Breast epithelium (tissue), 4 donors: ENCODE measurements at regions not wholly inside any gene's neighbourhood (a gene's known extent, or its start where the extent isn't known, plus 50 kb on each side); places are given as distances from the start of the nearest gene placed in this dataset.
"Not testable (repeated sequence)": the region's sequence is repeated elsewhere in the genome, so short reads cannot be mapped to it uniquely, and the experiment has no call there.

Experiments
- DNase-seq, 2 donors: peaks; one replicate each; pipeline ENCODE4 v3.0.0-alpha.2; 2019; ENCODE audit warnings: low spot score in 2 of 2
- H3K27ac ChIP-seq, 2 donors: fragments of 200-600 bp; sonication (generic) in 1 of 2; one replicate each; pipeline ENCODE4 v1.5.1; 2016 to 2019; ENCODE audit warnings: mild to moderate bottlenecking in 1 of 2
- H3K27me3 ChIP-seq, 2 donors: fragments of 200-600 bp; sonication (generic) in 1 of 2; one replicate each; pipeline versions ENCODE4 v1.5.1 to v1.6.0; 2017 to 2019; ENCODE audit warnings: control low read depth in 1 of 2, mild to moderate bottlenecking in 1 of 2
- H3K36me3 ChIP-seq: fragments of 200-600 bp; one replicate; pipeline ENCODE4 v1.5.1; 2019
- H3K4me1 ChIP-seq, 2 donors: fragments of 200-600 bp; sonication (generic); one replicate each; pipeline ENCODE4 v1.5.1; 2016 to 2019; ENCODE audit warnings: control low read depth in 1 of 2
- H3K4me3 ChIP-seq, 3 donors: fragments of 200-600 bp; sonication (generic); 1 replicate in 2 of 3; 2 replicates in 1 of 3; pipeline ENCODE4 v1.5.1; 2016 to 2019; ENCODE audit warnings: mild to moderate bottlenecking in 3 of 3, moderate library complexity in 2 of 3
- H3K9me3 ChIP-seq, 2 donors: fragments of 200-600 bp; sonication (generic) in 1 of 2; one replicate each; pipeline ENCODE4 v1.5.1; 2016 to 2019; ENCODE audit warnings: control low read depth in 1 of 2
- CTCF ChIP-seq, 3 donors: fragments of 450-650 bp; IDR thresholded peaks; one replicate each; pipeline ENCODE4 v1.5.1; 2016 to 2017; ENCODE audit warnings: antibody characterized with exemption in 3 of 3, mild to moderate bottlenecking in 3 of 3, moderate library complexity in 3 of 3
- POLR2A ChIP-seq: fragments of 450-650 bp; IDR thresholded peaks from one replicate; pipeline ENCODE4 v1.6.1; 2016; ENCODE audit warnings: antibody characterized with exemption, mild to moderate bottlenecking, moderate library complexity
- POLR2AphosphoS5 ChIP-seq, 3 donors: sonication (generic); formaldehyde crosslinking; IDR thresholded peaks; one replicate each; pipeline ENCODE4 v1.6.1; 2017; ENCODE audit warnings: antibody characterized with exemption in 3 of 3
- intact Hi-C: fragments of 100-400 bp; cut with DNase I; formaldehyde crosslinking; loops from one replicate; pipeline ENCODE4 v1.15.1; 2023; ENCODE audit warnings: low total_unique reads

GRCh38 chr11:38766796-38767195, 2168.8 kb upstream of the RAG2 start:
- Histone ChIP-seq H3K4me3 (no peak overlapping the region), H3K27ac (no peak overlapping the region), H3K9me3 (peaks cover 0 to 5% of the 10 kb centered on the region in 2 donors), H3K27me3 (no peaks in the 10 kb centered on the region), H3K4me1 (no peaks in the 10 kb centered on the region), H3K36me3 (no peaks in the 10 kb centered on the region)
- TF ChIP-seq POLR2A (no peak), CTCF (IDR thresholded peaks at IDR 0.05) (no peak), POLR2AphosphoS5 (IDR thresholded peaks at IDR 0.05) (no peak)
- no peak for DNase-seq
- intact Hi-C loops: no loop called here

- Histone ChIP-seq H3K4me1 (no peaks in the 10 kb centered on the region), H3K9me3 (no peaks in the 10 kb centered on the region), H3K4me3 (no peak overlapping the region), H3K27ac (no peak overlapping the region), H3K27me3 (no peaks in the 10 kb centered on the region), H3K36me3 (no peaks in the 10 kb centered on the region)
- no peak for DNase-seq
- TF ChIP-seq POLR2A (no peak), CTCF (IDR thresholded peaks at IDR 0.05) (no peak), POLR2AphosphoS5 (IDR thresholded peaks at IDR 0.05) (no peak)
- intact Hi-C loops: loop anchor here (5.0 kb wide), 1 partner anchor 923 kb away; no protein-coding TSS in a partner anchor
Measured at GRCh38 chr11:38759394-38759793, 2161.4 kb upstream of the RAG2 start.

- Histone ChIP-seq H3K4me1 (no peaks in the 10 kb centered on the region), H3K4me3 (no peak overlapping the region), H3K27ac (no peak overlapping the region), H3K27me3 (no peaks in the 10 kb centered on the region), H3K9me3 (no peaks in the 10 kb centered on the region), H3K36me3 (no peaks in the 10 kb centered on the region)
- intact Hi-C loops: loop anchor here (5.0 kb wide), 1 partner anchor 926 kb away; no protein-coding TSS in a partner anchor
- DNase-seq: no peak
- TF ChIP-seq POLR2AphosphoS5 (IDR thresholded peaks at IDR 0.05) (no peak), CTCF (IDR thresholded peaks at IDR 0.05) (no peak), POLR2A (no peak)
Measured at GRCh38 chr11:38756537-38756936, 2158.5 kb upstream of the RAG2 start.

GRCh38 chr11:38751421-38751820, 2153.4 kb upstream of the RAG2 start:
- H3K4me1 ChIP-seq: no peaks in the 10 kb centered on the region
- H3K27me3 ChIP-seq: no peaks in the 10 kb centered on the region
- intact Hi-C loops: no loop called here
- H3K9me3 ChIP-seq: no peaks in the 10 kb centered on the region
- H3K4me3 ChIP-seq: no peak overlapping the region
- no peak overlapping the region for H3K27ac ChIP-seq
- H3K36me3 ChIP-seq: no peaks in the 10 kb centered on the region
- no peak for DNase-seq
- TF ChIP-seq CTCF (IDR thresholded peaks at IDR 0.05) (no peak), POLR2A (no peak), POLR2AphosphoS5 (IDR thresholded peaks at IDR 0.05) (no peak)

- not testable (repeated sequence) for DNase-seq
Measured at GRCh38 chr11:38746516-38746915, 2148.5 kb upstream of the RAG2 start.

GRCh38 chr11:38723361-38723760, 2125.3 kb upstream of the RAG2 start:
- H3K4me3 ChIP-seq: no peak overlapping the region

More at GRCh38 chr11:38746516-38746915, 2148.5 kb upstream of the RAG2 start:
- H3K36me3 ChIP-seq, H3K4me3 ChIP-seq, H3K27me3 ChIP-seq, H3K9me3 ChIP-seq, H3K4me1 ChIP-seq, H3K27ac ChIP-seq, intact Hi-C loops: not testable (repeated sequence)

More at GRCh38 chr11:38723361-38723760, 2125.3 kb upstream of the RAG2 start:
- TF ChIP-seq POLR2A (no peak), POLR2AphosphoS5 (IDR thresholded peaks at IDR 0.05) (no peak), CTCF (IDR thresholded peaks at IDR 0.05) (no peak)
- Histone ChIP-seq H3K27me3 (no peaks in the 10 kb centered on the region), H3K36me3 (no peaks in the 10 kb centered on the region), H3K9me3 (no peaks in the 10 kb centered on the region), H3K4me1 (no peaks in the 10 kb centered on the region), H3K27ac (no peak overlapping the region)
- intact Hi-C loops: no loop called here
- no peak for DNase-seq
